Activated T-cell treated with anti-CD3 and anti-CD28 coated beads, Interleukin-2, amount 50 U/mL, for 24 hours (primary cell): ENCODE measurements at regions not wholly inside any gene's neighbourhood (a gene's known extent, or its start where the extent isn't known, plus 50 kb on each side); places are given as distances from the start of the nearest gene placed in this dataset.

ENCODE experiments used
- DNase-seq: peaks from one replicate; pipeline ENCODE4 v3.0.0-alpha.2; 2020
- H3K27ac Mint-ChIP-seq: 2 replicates; pipeline ENCODE4 v1.8.0; 2020; ENCODE audit warnings: mild to moderate bottlenecking, mixed read lengths
- H3K27me3 Mint-ChIP-seq: 2 replicates; pipeline ENCODE4 v1.8.0; 2020; ENCODE audit warnings: mixed read lengths
- H3K36me3 Mint-ChIP-seq: 2 replicates; pipeline ENCODE4 v1.8.0; 2020; ENCODE audit warnings: low read depth, mixed read lengths
- H3K4me1 Mint-ChIP-seq: 2 replicates; pipeline ENCODE4 v1.8.0; 2020; ENCODE audit warnings: low read depth, mixed read lengths
- H3K4me3 Mint-ChIP-seq: 2 replicates; pipeline ENCODE4 v1.8.0; 2020; ENCODE audit warnings: mild to moderate bottlenecking, moderate library complexity, mixed read lengths
- H3K9me3 Mint-ChIP-seq: 2 replicates; pipeline ENCODE4 v1.8.0; 2020; ENCODE audit warnings: mixed read lengths

GRCh38 chr18:10235661-10235952 is 218.8 kb upstream of the APCDD1 start:
- H3K9me3 Mint-ChIP-seq: peaks cover 5% of the 10 kb centered on the region
- H3K4me3 Mint-ChIP-seq: no peak overlapping the region
- H3K27me3 Mint-ChIP-seq: no peaks in the 10 kb centered on the region
- no peak overlapping the region for H3K27ac Mint-ChIP-seq
- no peaks in the 10 kb centered on the region for H3K36me3 Mint-ChIP-seq
- no peak for DNase-seq
- no peaks in the 10 kb centered on the region for H3K4me1 Mint-ChIP-seq

DNA sequence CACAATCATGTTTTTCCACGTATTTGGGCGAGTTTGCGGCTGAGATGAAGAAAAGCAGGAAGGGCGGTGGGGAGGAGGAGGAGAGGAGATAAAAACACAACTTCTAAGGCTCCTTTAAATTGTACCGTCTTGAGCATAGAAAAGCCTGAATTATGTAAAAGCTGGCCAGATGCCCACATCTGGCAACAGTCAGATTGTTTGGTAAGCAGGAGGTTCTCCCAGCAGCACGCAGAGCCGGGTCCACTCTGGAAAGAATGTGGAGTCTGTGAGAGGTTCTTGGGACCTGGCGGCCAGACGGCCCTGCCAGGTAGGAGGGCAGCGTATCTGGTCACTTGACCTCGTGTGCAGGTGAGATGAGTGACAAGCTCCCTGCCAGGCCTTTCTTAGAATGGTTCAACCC is 215.3 kb upstream of the APCDD1 start:
- Mint-ChIP-seq H3K36me3 (no peaks in the 10 kb centered on the region), H3K4me3 (no peak overlapping the region), H3K27ac (no peak overlapping the region), H3K9me3 (no peaks in the 10 kb centered on the region), H3K27me3 (no peaks in the 10 kb centered on the region), H3K4me1 (no peaks in the 10 kb centered on the region)
- DNase-seq: no peak

DNA sequence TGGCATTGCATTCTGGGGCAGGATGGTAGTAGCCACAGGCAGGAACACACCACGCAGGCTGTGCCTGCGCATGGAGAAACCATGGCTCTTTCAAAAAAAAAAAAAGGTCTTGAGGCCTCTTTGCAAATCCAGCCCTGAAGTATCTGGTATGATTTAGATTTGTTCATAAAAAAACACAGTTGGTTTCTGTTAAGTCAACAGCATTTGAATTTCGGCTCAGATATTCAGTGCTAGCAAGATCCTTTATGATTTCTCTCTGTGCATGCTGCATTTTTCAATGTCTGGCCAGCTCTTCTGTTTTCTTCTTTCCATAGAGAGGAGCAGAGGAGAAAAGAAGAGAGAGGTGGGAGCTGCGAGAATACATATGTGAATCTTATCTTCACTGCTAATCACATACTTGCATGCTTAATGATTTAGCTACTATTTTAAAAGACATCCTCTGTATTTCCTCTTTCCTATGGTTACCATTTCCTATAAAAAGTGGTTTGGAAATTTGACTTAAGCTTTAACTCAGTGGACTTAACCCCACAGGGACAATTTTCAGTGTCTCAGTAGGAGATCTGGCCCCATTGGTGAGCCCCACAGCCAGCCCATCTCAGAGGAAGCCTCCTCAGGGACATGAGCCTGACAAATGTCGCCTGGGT is 214.3 kb upstream of the APCDD1 start:
- H3K9me3 Mint-ChIP-seq: no peaks in the 10 kb centered on the region
- H3K36me3 Mint-ChIP-seq: no peaks in the 10 kb centered on the region
- no peak overlapping the region for H3K27ac Mint-ChIP-seq
- no peaks in the 10 kb centered on the region for H3K27me3 Mint-ChIP-seq
- no peak overlapping the region for H3K4me3 Mint-ChIP-seq
- no peaks in the 10 kb centered on the region for H3K4me1 Mint-ChIP-seq
- no peak for DNase-seq

GRCh38 chr18:10240973-10241372 is 213.5 kb upstream of the APCDD1 start:
- Mint-ChIP-seq H3K36me3 (no peaks in the 10 kb centered on the region), H3K27me3 (no peaks in the 10 kb centered on the region), H3K27ac (no peak overlapping the region), H3K9me3 (no peaks in the 10 kb centered on the region), H3K4me3 (no peak overlapping the region), H3K4me1 (no peaks in the 10 kb centered on the region)
- no peak for DNase-seq

DNA sequence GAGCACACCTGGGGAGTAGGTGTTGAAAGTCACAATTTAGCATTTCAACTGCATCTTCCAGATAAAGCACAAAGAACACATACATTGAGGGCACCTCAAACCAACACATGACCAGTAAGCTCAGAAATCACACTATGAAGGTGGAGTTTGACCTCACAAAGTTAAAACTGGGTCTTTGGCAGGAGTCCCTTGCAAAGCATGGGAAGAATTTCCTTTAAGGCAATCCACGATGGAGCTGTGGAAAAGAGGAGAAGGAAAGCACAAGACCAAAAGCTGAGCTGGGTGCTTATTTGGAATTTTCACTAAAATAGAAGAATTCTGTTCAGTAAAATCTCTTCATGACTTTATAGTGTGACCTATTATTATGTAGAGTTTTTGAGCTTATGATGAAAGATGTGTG is 212.9 kb upstream of the APCDD1 start:
- no peak overlapping the region for H3K27ac Mint-ChIP-seq

GRCh38 chr18:10242936-10243680 is 211.3 kb upstream of the APCDD1 start:
- Mint-ChIP-seq H3K4me3 (no peak overlapping the region), H3K27me3 (no peaks in the 10 kb centered on the region), H3K27ac (no peak overlapping the region), H3K9me3 (no peaks in the 10 kb centered on the region), H3K36me3 (no peaks in the 10 kb centered on the region), H3K4me1 (no peaks in the 10 kb centered on the region)
- no peak for DNase-seq

More for the DNA sequence above, 212.9 kb upstream of the APCDD1 start:
- no peaks in the 10 kb centered on the region for H3K36me3 Mint-ChIP-seq
- H3K27me3 Mint-ChIP-seq: no peaks in the 10 kb centered on the region
- no peaks in the 10 kb centered on the region for H3K9me3 Mint-ChIP-seq
- DNase-seq: no peak
- no peaks in the 10 kb centered on the region for H3K4me1 Mint-ChIP-seq
- H3K4me3 Mint-ChIP-seq: no peak overlapping the region

DNA sequence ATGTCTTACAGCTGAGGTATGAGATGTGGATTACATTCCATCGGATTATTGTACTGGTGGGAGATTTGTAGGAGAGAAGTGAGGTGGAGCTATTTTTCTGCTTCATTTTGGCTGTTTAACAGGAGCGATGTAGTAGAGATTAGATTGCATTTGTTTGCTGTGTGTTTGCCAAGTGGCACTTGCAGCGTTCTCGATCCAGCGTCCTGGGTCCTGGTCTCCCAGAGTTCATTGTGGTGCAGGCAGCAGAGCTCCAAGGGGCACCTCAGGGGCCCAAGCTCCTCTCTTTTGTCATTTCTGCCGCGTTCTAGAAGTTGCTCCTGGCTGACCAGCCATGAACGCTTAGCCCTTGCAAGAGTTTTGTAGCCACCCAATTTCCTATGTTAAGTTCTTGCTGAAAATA is 210.1 kb upstream of the APCDD1 start:
- no peaks in the 10 kb centered on the region for H3K36me3 Mint-ChIP-seq
- no peak overlapping the region for H3K27ac Mint-ChIP-seq
- H3K9me3 Mint-ChIP-seq: no peaks in the 10 kb centered on the region

GRCh38 chr18:10245031-10245845 is 209.2 kb upstream of the APCDD1 start:
- no peak overlapping the region for H3K4me3 Mint-ChIP-seq
- no peak overlapping the region for H3K27ac Mint-ChIP-seq
- H3K4me1 Mint-ChIP-seq: no peaks in the 10 kb centered on the region

More for the DNA sequence above, 210.1 kb upstream of the APCDD1 start:
- DNase-seq: no peak
- Mint-ChIP-seq H3K27me3 (no peaks in the 10 kb centered on the region), H3K4me1 (no peaks in the 10 kb centered on the region), H3K4me3 (no peak overlapping the region)

DNA sequence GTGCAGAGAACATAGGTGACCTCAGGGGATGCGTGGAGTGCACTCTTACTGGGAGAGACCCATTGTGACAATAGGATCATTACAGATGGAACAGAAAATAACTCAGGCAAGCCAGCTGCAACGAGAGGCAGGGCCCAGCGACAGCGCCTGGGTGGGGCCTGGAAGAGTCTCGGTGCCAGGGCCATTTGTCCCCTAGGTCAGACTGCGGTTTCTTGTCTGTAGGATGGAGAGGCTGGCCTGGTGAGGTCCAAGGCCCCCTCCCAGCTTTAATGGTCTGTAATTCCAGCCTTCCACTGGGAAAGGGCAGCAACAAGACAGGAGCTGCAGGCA is 208.6 kb upstream of the APCDD1 start:
- no peak for DNase-seq
- Mint-ChIP-seq H3K9me3 (no peaks in the 10 kb centered on the region), H3K4me3 (no peak overlapping the region), H3K36me3 (no peaks in the 10 kb centered on the region), H3K4me1 (no peaks in the 10 kb centered on the region), H3K27me3 (no peaks in the 10 kb centered on the region), H3K27ac (no peak overlapping the region)

More at GRCh38 chr18:10245031-10245845, 209.2 kb upstream of the APCDD1 start:
- Mint-ChIP-seq H3K27me3 (no peaks in the 10 kb centered on the region), H3K36me3 (no peaks in the 10 kb centered on the region), H3K9me3 (no peaks in the 10 kb centered on the region)
- no peak for DNase-seq

DNA sequence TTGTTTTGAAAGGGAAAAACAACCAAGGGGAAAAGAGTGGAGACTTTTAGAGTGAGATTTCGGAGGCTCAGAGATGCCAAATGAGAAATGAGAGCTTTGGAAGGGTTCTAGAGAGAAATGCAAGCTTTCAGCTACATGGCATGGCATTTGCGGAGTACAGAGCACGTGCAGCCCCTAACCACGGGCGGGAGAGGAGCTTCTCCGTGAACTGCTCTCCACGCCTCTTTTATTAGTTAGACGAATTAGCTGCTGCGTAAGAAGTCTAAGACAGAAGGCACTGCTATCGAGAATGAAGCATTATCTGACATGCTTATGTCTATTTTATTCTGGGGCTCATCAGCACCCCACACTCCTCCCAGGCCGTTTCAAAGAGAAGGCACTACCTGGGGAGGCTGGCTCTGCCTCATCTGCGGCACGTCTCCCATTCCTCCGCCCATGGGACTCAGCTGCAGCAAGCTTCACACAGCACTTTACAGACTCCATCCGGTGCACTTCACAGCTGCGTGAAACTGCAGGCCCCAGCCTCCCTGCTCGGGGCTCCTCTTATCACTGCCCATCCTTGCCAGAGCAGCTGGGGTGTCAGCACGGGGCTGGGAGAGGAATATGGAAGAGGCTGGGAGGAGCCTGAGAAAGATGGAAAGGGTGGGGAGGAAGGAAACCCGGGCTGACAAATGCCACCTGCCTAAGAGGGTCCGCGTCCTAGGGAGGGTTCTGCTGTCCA is 207.3 kb upstream of the APCDD1 start:
- no peaks in the 10 kb centered on the region for H3K9me3 Mint-ChIP-seq
- H3K4me1 Mint-ChIP-seq: no peaks in the 10 kb centered on the region
- H3K27me3 Mint-ChIP-seq: no peaks in the 10 kb centered on the region
- no peak for DNase-seq
- no peak overlapping the region for H3K27ac Mint-ChIP-seq
- no peaks in the 10 kb centered on the region for H3K36me3 Mint-ChIP-seq
- no peak overlapping the region for H3K4me3 Mint-ChIP-seq

- no peak overlapping the region for H3K4me3 Mint-ChIP-seq
- H3K27me3 Mint-ChIP-seq: no peaks in the 10 kb centered on the region
- no peaks in the 10 kb centered on the region for H3K4me1 Mint-ChIP-seq
- DNase-seq: no peak
- no peaks in the 10 kb centered on the region for H3K36me3 Mint-ChIP-seq
- no peak overlapping the region for H3K27ac Mint-ChIP-seq
- no peaks in the 10 kb centered on the region for H3K9me3 Mint-ChIP-seq
These were observed 206.7 kb upstream of the APCDD1 start for GRCh38 chr18:10247742-10248082.

DNA sequence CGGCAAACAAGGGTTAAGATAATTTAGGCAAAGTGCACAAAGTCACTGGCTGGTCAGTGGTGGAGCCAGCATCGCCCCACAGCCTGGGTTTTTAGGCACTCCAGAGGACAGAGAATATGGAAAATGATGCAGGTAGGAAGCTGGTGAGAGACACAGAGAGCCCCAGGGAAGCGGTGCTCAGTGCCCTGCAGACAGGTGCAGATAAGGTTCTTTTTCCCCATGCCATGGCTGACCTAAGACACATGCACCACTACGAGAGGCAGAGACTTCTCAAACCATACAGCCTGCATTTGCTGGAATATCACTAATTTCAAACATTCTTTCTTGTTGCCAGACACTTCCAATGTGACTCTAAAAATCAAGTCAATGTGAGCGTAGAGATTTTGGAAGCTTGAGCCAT is 205.7 kb upstream of the APCDD1 start:
- no peak for DNase-seq
- Mint-ChIP-seq H3K27me3 (no peaks in the 10 kb centered on the region), H3K9me3 (no peaks in the 10 kb centered on the region), H3K27ac (no peak overlapping the region), H3K36me3 (no peaks in the 10 kb centered on the region), H3K4me3 (no peak overlapping the region), H3K4me1 (no peaks in the 10 kb centered on the region)

GRCh38 chr18:10249270-10249669 is 205.2 kb upstream of the APCDD1 start:
- H3K9me3 Mint-ChIP-seq: no peaks in the 10 kb centered on the region
- H3K4me1 Mint-ChIP-seq: no peaks in the 10 kb centered on the region
- no peak for DNase-seq
- no peaks in the 10 kb centered on the region for H3K36me3 Mint-ChIP-seq
- no peaks in the 10 kb centered on the region for H3K27me3 Mint-ChIP-seq
- H3K27ac Mint-ChIP-seq: no peak overlapping the region
- no peak overlapping the region for H3K4me3 Mint-ChIP-seq

DNA sequence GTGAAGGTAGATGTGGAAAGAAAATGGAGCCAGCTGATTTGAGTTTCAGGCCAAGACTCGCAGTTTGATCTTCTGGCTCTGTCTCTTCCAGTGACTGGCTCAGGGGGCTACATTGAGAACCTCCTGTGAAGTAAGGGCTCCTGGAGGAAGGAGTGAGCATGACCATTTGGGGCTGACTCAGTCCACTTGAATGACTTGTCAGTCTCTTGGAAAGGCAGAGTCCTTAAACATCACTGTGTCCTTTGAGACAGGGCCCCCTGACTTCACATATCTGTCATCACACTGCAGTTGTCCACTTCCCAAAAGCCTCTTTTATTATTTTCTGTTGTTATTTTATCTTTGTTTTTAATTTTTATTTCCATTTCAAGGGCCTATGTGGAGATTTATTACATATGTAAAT is 204.6 kb upstream of the APCDD1 start:
- H3K27ac Mint-ChIP-seq: no peak overlapping the region
- H3K9me3 Mint-ChIP-seq: no peaks in the 10 kb centered on the region

DNA sequence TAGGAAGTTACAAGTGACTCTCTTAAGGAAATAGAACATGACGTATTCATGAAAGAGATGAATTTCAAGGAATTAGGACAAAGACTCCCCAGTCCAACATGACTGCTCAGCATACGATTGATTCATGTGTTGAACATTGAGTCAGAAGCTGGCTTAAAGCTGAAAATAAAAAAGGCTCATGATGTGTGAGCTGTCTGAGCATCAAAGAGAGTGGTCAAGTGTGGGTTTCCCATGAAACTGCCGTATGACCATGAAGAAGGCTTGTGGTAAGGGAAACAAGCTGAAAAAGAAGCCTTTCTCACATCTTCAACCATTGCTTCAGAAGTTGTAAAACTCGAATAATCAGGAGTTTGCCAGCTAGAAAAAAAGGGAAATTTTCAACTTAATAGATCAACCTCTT is 201.9 kb upstream of the APCDD1 start:
- H3K4me3 Mint-ChIP-seq: no peak overlapping the region
- H3K9me3 Mint-ChIP-seq: no peaks in the 10 kb centered on the region
- H3K27ac Mint-ChIP-seq: no peak overlapping the region
- no peak for DNase-seq
- H3K36me3 Mint-ChIP-seq: no peaks in the 10 kb centered on the region
- H3K27me3 Mint-ChIP-seq: no peaks in the 10 kb centered on the region
- H3K4me1 Mint-ChIP-seq: no peaks in the 10 kb centered on the region

More for the DNA sequence above, 204.6 kb upstream of the APCDD1 start:
- DNase-seq: no peak
- Mint-ChIP-seq H3K27me3 (no peaks in the 10 kb centered on the region), H3K4me3 (no peak overlapping the region), H3K4me1 (no peaks in the 10 kb centered on the region), H3K36me3 (no peaks in the 10 kb centered on the region)
